Stimulated activated CD4-positive, alpha-beta T cell treated with anti-CD3 and anti-CD28 coated beads, Interleukin-2, amount 100 ng/mL, for 24 hours (primary cell): ENCODE measurements at regions not wholly inside any gene's neighbourhood (a gene's known extent, or its start where the extent isn't known, plus 50 kb on each side); places are given as distances from the start of the nearest gene placed in this dataset.

Experiments
- DNase-seq, 2 donors: peaks; one replicate each; pipeline ENCODE4 v3.0.0-alpha.2; 2020

DNA sequence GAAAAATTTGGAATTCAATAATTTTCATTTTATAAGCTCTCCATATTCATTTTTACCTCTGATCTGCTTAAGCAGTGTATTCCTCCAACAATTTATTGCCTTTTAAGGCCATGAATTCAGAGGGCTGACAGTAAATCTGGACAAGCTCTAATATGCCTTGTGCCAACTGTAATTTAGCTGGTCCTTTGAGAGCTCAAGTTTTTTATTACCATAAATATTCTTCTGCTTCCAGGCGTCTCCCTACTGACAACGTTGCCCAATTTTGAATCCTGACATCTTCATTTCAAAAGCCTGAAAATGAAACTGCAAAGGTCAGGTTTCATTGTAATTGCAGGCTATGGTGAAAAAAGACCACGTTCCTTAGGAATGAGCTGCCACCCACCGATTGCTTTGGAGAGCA lies 95.8 kb upstream of the GEMIN8 start:
- no peak for DNase-seq

DNA sequence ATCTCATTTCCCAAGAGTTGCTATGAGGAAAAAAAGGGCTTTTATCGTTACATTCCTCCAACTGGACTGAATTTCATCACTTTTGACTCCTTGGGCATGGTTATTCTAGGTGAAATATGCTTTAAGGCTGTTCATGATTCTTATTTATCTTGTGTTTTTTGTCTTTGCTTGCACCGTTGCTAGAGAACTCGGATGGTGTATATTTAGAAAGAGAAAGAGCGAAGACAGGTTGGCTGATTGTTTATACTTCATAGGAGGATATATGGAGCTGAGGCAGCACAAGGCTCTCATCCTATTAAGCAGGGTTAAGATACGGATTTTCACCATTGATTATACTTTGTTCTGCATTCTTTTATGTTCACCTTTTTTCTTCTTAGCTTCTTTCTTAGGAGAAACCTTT lies 94.9 kb upstream of the GEMIN8 start:
- DNase-seq = no peak

DNA sequence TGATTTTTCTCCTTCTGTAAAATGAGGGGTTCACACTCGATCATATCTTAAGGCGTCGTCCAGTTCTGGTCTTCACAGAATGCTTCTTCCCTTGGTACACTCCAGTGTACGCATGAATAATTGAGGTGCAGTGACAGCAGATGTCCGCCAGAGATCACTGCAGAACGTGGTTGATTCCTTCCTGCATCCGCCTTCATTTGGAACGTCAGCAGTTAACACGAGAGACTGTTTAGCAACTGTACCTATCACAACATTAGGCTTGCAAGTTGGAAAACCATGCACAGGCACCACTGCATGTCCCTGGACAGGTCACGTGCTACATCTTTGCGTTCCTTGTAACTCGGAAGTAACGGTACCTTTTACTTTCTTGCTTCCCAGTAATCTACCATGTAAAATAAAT lies 66.0 kb upstream of the GEMIN8 start:
- peak; percentile 26 to 29 for DNase-seq

DNA sequence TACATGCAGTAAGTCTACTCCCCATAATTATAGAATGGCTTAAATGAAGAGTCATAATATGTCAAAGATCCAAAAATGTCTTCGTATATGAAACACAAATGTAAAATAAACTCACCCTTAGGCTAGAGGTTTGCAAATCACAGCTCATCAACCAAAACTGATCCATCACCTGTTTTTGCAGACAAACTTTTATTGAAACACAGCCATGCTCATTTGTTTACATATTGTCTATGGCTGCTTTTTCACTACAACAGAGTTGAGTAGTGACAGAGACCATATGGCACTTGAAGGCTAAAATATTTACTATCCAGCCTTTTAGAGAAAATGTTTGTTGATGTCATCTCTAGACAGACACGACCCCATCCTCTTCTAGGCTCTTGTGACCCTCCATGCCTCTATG lies 64.5 kb upstream of the GEMIN8 start:
- DNase-seq = no peak

DNA sequence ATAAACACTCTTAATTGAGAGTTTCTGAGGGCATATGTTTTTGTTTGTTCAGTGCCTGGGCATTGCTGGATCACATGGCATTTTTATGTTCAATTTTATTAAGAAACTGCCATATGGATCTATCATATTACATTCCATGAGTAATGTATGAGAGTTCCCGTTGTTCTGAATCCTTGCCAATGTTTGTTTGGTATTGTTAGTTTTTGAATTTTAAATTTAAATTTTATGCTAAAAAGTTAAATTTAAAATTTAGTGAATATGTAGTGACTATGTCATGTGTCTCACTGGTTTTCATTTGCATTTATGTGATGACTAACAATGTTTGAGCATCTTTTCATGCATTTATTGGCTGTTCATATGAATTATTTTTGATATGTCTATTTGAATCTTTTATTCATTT lies 54.8 kb upstream of the GEMIN8 start:
- DNase-seq = no peak

GRCh38 chrX:14083783-14084182 lies 54.1 kb upstream of the GEMIN8 start:
- DNase-seq = no peak

GRCh38 chrX:14079891-14080430 lies 50.3 kb upstream of the GEMIN8 start:
- DNase-seq = no peak
